Prostate gland (tissue), 2 donors: ENCODE measurements at regions not wholly inside any gene's neighbourhood (a gene's known extent, or its start where the extent isn't known, plus 50 kb on each side); places are given as distances from the start of the nearest gene placed in this dataset.

Experiments used
- POLR2A ChIP-seq: fragments of 450-650 bp; IDR thresholded peaks from one replicate; pipeline ENCODE4 v1.6.1; 2016; ENCODE audit warnings: antibody characterized with exemption, mild to moderate bottlenecking
- TF ChIP-seq, protein P1 (sequence below), 4 experiments: fragments of 200-600 bp in 2 of 4; fragments of 450-650 bp in 2 of 4; sonication (generic) in 2 of 4; IDR thresholded peaks; 1 replicate in 3 of 4; 2 replicates in 1 of 4; pipeline ENCODE4 v1.5.1; 2016 to 2019; ENCODE audit warnings: antibody characterized with exemption in 4 of 4, mild to moderate bottlenecking in 2 of 4, moderate library complexity in 2 of 4

DNA sequence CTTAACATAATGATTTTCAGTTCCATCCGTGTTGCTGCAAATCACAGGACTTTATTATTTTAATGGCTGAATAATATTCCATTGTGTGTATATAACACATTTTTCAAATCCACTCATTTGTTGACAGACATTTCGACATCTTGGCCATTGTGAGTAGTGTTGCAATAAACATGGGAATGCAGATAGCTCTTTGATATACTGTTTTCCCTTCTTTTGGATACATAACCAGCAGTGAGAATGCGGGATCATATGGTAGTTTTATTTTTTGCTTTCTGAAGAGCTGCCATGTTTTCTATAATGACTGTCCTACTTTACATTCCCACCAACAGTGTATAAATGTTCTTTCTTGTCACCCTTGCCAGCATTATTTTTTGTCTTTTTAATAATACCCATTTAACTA lies 420.3 kb upstream of the CHAC2 start:
- no peak for TF ChIP-seq POLR2A
- TF ChIP-seq, protein P1, sequence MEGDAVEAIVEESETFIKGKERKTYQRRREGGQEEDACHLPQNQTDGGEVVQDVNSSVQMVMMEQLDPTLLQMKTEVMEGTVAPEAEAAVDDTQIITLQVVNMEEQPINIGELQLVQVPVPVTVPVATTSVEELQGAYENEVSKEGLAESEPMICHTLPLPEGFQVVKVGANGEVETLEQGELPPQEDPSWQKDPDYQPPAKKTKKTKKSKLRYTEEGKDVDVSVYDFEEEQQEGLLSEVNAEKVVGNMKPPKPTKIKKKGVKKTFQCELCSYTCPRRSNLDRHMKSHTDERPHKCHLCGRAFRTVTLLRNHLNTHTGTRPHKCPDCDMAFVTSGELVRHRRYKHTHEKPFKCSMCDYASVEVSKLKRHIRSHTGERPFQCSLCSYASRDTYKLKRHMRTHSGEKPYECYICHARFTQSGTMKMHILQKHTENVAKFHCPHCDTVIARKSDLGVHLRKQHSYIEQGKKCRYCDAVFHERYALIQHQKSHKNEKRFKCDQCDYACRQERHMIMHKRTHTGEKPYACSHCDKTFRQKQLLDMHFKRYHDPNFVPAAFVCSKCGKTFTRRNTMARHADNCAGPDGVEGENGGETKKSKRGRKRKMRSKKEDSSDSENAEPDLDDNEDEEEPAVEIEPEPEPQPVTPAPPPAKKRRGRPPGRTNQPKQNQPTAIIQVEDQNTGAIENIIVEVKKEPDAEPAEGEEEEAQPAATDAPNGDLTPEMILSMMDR (IDR thresholded peaks at IDR 0.05): no peak
